Small intestine (tissue), 7 donors: ENCODE measurements at regions not wholly inside any gene's neighbourhood (a gene's known extent, or its start where the extent isn't known, plus 50 kb on each side); places are given as distances from the start of the nearest gene placed in this dataset.
"Not testable (repeated sequence)": the region's sequence is repeated elsewhere in the genome, so short reads cannot be mapped to it uniquely, and the experiment has no call there.

Source experiments
- DNase-seq, 2 donors: peaks; one replicate each; pipeline versions ENCODE4 v3.0.0 to v3.0.0-alpha.2; 2013
- FAIRE-seq: peaks from 2 replicates; lab custom pipeline; 2012; peaks lifted over from hg19 to GRCh38; lab: Jason Lieb, UNC
- H3K27ac ChIP-seq, 3 donors: one replicate each; pipeline ENCODE4 v1.5.1; 2013; ENCODE audit warnings: low read length in 2 of 3, mild to moderate bottlenecking in 2 of 3, control low read depth in 1 of 3, inconsistent platforms in 1 of 3, low read depth in 1 of 3, moderate library complexity in 1 of 3
- H3K27me3 ChIP-seq, 3 donors: one replicate each; pipeline ENCODE4 v1.6.1; 2013; ENCODE audit warnings: low read length in 3 of 3, inconsistent platforms in 1 of 3; ENCODE audit not compliant: control insufficient read depth in 3 of 3, insufficient read depth in 3 of 3
- H3K36me3 ChIP-seq, 3 donors: one replicate each; pipeline ENCODE4 v1.6.1; 2013; ENCODE audit warnings: low read length in 3 of 3, inconsistent platforms in 1 of 3, low read depth in 1 of 3, mild to moderate bottlenecking in 1 of 3, moderate library complexity in 1 of 3; ENCODE audit not compliant: control insufficient read depth in 3 of 3, insufficient read depth in 2 of 3
- H3K4me1 ChIP-seq, 3 donors: one replicate each; pipeline ENCODE4 v1.6.1; 2013; ENCODE audit warnings: low read length in 2 of 3, inconsistent platforms in 1 of 3, low read depth in 1 of 3, mild to moderate bottlenecking in 1 of 3, moderate library complexity in 1 of 3; ENCODE audit not compliant: control insufficient read depth in 3 of 3, insufficient read depth in 2 of 3
- H3K4me3 ChIP-seq, 3 donors: one replicate each; pipeline ENCODE4 v1.5.1; 2013; ENCODE audit warnings: low read length in 3 of 3, control low read depth in 1 of 3, inconsistent platforms in 1 of 3, low read depth in 1 of 3, mild to moderate bottlenecking in 1 of 3, moderate library complexity in 1 of 3
- H3K9me3 ChIP-seq, 2 donors: one replicate each; pipeline ENCODE4 v1.6.1; 2013; ENCODE audit warnings: low read depth in 1 of 2, low read length in 1 of 2; ENCODE audit not compliant: control insufficient read depth in 2 of 2, insufficient read depth in 1 of 2
- WGBS, 3 donors: extraction: QIAGEN DNeasy Blood & Tissue Kit; methylation state at CpG; one replicate each; pipeline ENCODE4 v1.1.7; 2013; 5-methylcytosine and 5-hydroxymethylcytosine counted together
- donor health status: healthy with polysubstance abuse.
- donor health status: control.
- donor health status: control.
- donor health status: Bipolar disorder and iron deficiency.
- donor health status: healthy.

- Histone ChIP-seq H3K27ac (no peak overlapping the region), H3K4me3 (no peak overlapping the region), H3K9me3 (no peaks in the 10 kb centered on the region), H3K4me1 (no peaks in the 10 kb centered on the region), H3K27me3 (no peaks in the 10 kb centered on the region), H3K36me3 (no peaks in the 10 kb centered on the region)
- no peak for FAIRE-seq
- no peak for DNase-seq
- 18 to 53% (median 30%) methylated on average over 1 of the region's 1 CpG for WGBS, 3 donors
Observed at GRCh38 chr6:115873901-115874300, 186.8 kb downstream of the FRK start.

- H3K4me1 ChIP-seq, result no peaks in the 10 kb centered on the region
- H3K36me3 ChIP-seq, result no peaks in the 10 kb centered on the region
- H3K27ac ChIP-seq, result no peak overlapping the region
- no peaks in the 10 kb centered on the region for H3K9me3 ChIP-seq
- FAIRE-seq (no peak), DNase-seq (no peak)
- no peaks in the 10 kb centered on the region for H3K27me3 ChIP-seq
- WGBS, 3 donors, result 46 to 72% (median 60%) methylated on average over 4 of the region's 4 CpGs
- no peak overlapping the region for H3K4me3 ChIP-seq
Observed at GRCh38 chr6:115870464-115870863, 190.2 kb downstream of the FRK start.

- no peak for FAIRE-seq
- H3K9me3 ChIP-seq, result no peaks in the 10 kb centered on the region
- H3K4me3 ChIP-seq, result no peak overlapping the region
- WGBS, 3 donors, result 88 to 89% (median 88%) methylated on average over 2 of the region's 2 CpGs
- no peak overlapping the region for H3K27ac ChIP-seq
- no peaks in the 10 kb centered on the region for H3K27me3 ChIP-seq
- DNase-seq, result no peak
- no peaks in the 10 kb centered on the region for H3K4me1 ChIP-seq
- H3K36me3 ChIP-seq, result no peaks in the 10 kb centered on the region
Observed at GRCh38 chr6:115865914-115866313, 194.8 kb downstream of the FRK start.

- H3K4me1 ChIP-seq, result no peaks in the 10 kb centered on the region
- no peak for DNase-seq
- no peak overlapping the region for H3K4me3 ChIP-seq
- H3K27me3 ChIP-seq, result no peaks in the 10 kb centered on the region
- no peak overlapping the region for H3K27ac ChIP-seq
- no peak for FAIRE-seq
- peaks cover 0 to 3% of the 10 kb centered on the region in 2 donors for H3K9me3 ChIP-seq
- no peaks in the 10 kb centered on the region for H3K36me3 ChIP-seq
Observed at GRCh38 chr6:115863211-115863610, 197.5 kb downstream of the FRK start.

GRCh38 chr6:115861658-115862057, 199.0 kb downstream of the FRK start:
- H3K36me3 ChIP-seq, result not testable (repeated sequence)
- 45 to 57% (median 46%) methylated on average over 2 of the region's 2 CpGs for WGBS, 3 donors

GRCh38 chr6:115859577-115859976, 201.1 kb downstream of the FRK start:
- not testable (repeated sequence) for H3K27me3 ChIP-seq, H3K4me3 ChIP-seq, FAIRE-seq, H3K27ac ChIP-seq, H3K4me1 ChIP-seq, DNase-seq, H3K36me3 ChIP-seq
- WGBS, 3 donors, result 86 to 96% (median 90%) methylated on average over 2 of the region's 2 CpGs
- peaks cover 0 to 12% of the 10 kb centered on the region in 2 donors for H3K9me3 ChIP-seq

More at GRCh38 chr6:115861658-115862057, 199.0 kb downstream of the FRK start:
- H3K9me3 ChIP-seq, DNase-seq, H3K27me3 ChIP-seq, H3K4me3 ChIP-seq, FAIRE-seq, H3K4me1 ChIP-seq, H3K27ac ChIP-seq: not testable (repeated sequence)

GRCh38 chr6:115854866-115855665, 205.6 kb downstream of the FRK start:
- WGBS, 3 donors, result 94 to 95% (median 95%) methylated on average over 29 to 34 of the region's 34 CpGs
- Histone ChIP-seq H3K27me3 (no peaks in the 10 kb centered on the region), H3K4me1 (no peaks in the 10 kb centered on the region), H3K9me3 (peaks cover 0 to 12% of the 10 kb centered on the region in 2 donors), H3K27ac (no peak overlapping the region), H3K36me3 (no peaks in the 10 kb centered on the region), H3K4me3 (no peak overlapping the region)
- no peak for FAIRE-seq
- DNase-seq, result no peak

GRCh38 chr6:115847671-115848070, 213.0 kb downstream of the FRK start:
- H3K4me3 ChIP-seq, result no peak overlapping the region
- FAIRE-seq (no peak), DNase-seq (no peak)
- H3K9me3 ChIP-seq, result no peaks in the 10 kb centered on the region
- no peaks in the 10 kb centered on the region for H3K36me3 ChIP-seq
- H3K27me3 ChIP-seq, result no peaks in the 10 kb centered on the region
- no peaks in the 10 kb centered on the region for H3K4me1 ChIP-seq
- no peak overlapping the region for H3K27ac ChIP-seq

- Histone ChIP-seq H3K4me1 (no peaks in the 10 kb centered on the region), H3K27ac (no peak overlapping the region), H3K36me3 (no peaks in the 10 kb centered on the region), H3K4me3 (no peak overlapping the region), H3K27me3 (no peaks in the 10 kb centered on the region), H3K9me3 (no peaks in the 10 kb centered on the region)
- FAIRE-seq, result no peak
- DNase-seq, result no peak
Observed at GRCh38 chr6:115843945-115844344, 216.7 kb downstream of the FRK start.
